ENCODE measurements at regions not wholly inside any gene's neighbourhood (a gene's known extent, or its start where the extent isn't known, plus 50 kb on each side); places are given as distances from the start of the nearest gene placed in this dataset.
"Not testable (repeated sequence)": the region's sequence is repeated elsewhere in the genome, so short reads cannot be mapped to it uniquely, and the experiment has no call there.

DNA sequence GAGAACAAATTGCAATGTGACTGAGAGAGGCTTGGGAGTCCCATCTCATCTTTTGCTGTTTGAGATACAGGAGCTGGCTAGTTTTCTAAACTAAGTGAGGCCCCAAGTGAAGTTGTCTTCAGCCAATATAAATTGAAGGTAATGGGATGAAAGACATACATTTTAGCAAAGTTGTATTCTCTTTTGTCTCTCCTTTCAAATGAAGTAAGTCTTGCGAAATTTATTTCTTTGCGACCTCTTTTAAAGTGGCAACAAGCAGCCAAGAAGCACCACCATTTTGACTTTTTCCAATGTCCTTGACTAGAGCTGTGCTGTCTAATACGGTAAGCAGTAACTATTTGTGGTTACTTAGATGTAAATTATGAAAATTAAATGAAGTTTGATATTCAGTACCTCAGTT is 385.7 kb downstream of the USP25 start:
- TF ChIP-seq POLR2A (IDR thresholded peaks at IDR 0.05; ENCODE audit: low read depth, low read length) (no peak), SPI1 (IDR thresholded peaks at IDR 0.05; ENCODE audit: low read depth, low read length) (no peak), POLR2AphosphoS5 (IDR thresholded peaks at IDR 0.05; ENCODE audit: low read depth, low read length) (no peak), POU2F2 (IDR thresholded peaks at IDR 0.05; ENCODE audit: low read depth, low read length) (no peak), TAF1 (IDR thresholded peaks at IDR 0.05; ENCODE audit: low read depth, low read length) (no peak), PAX5 (IDR thresholded peaks at IDR 0.05; ENCODE audit: insufficient read depth, low read length, severe bottlenecking) (no peak)
- no peak for FAIRE-seq
- DNase-seq (ENCODE audit: insufficient read length, low spot score): no peak

GRCh38 chr21:16116069-16116468 is 386.3 kb downstream of the USP25 start:
- TF ChIP-seq POLR2A (IDR thresholded peaks at IDR 0.05; ENCODE audit: low read depth, low read length): no peak
- no peak for TF ChIP-seq SPI1 (IDR thresholded peaks at IDR 0.05; ENCODE audit: low read depth, low read length)
- TF ChIP-seq PAX5 (IDR thresholded peaks at IDR 0.05; ENCODE audit: insufficient read depth, low read length, severe bottlenecking): no peak
- no peak for TF ChIP-seq TAF1 (IDR thresholded peaks at IDR 0.05; ENCODE audit: low read depth, low read length)
- TF ChIP-seq POLR2AphosphoS5 (IDR thresholded peaks at IDR 0.05; ENCODE audit: low read depth, low read length): no peak
- no peak for FAIRE-seq
- DNase-seq (ENCODE audit: insufficient read length, low spot score): no peak

DNA sequence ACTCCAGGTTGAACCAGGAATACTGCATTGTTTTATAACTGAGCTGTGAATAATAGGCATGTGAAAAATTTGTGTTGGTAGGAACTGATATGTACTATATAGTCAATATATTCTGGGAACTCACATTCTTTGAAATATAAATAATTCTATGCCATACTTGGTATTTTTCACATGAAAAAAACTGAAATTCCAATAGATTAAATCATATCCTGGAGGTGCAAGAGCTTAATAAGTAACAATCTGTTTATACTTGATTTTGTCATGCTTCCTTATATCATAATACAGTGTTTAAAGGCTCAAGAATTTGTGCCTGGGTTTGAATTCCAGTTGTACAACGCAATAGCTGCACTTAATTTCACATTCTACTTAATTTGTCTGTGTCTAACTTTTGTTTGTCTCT is 387.0 kb downstream of the USP25 start:
- DNase-seq (ENCODE audit: insufficient read length, low spot score) (no peak), FAIRE-seq (no peak)
- TF ChIP-seq POLR2AphosphoS5 (IDR thresholded peaks at IDR 0.05; ENCODE audit: low read depth, low read length): no peak
- TF ChIP-seq TAF1 (IDR thresholded peaks at IDR 0.05; ENCODE audit: low read depth, low read length): no peak
- no peak for TF ChIP-seq PAX5 (IDR thresholded peaks at IDR 0.05; ENCODE audit: insufficient read depth, low read length, severe bottlenecking)
- no peak for TF ChIP-seq SPI1 (IDR thresholded peaks at IDR 0.05; ENCODE audit: low read depth, low read length)
- no peak for TF ChIP-seq POLR2A (IDR thresholded peaks at IDR 0.05; ENCODE audit: low read depth, low read length)
- no peak for TF ChIP-seq POU2F2 (IDR thresholded peaks at IDR 0.05; ENCODE audit: low read depth, low read length)

GRCh38 chr21:16117331-16117730 is 387.5 kb downstream of the USP25 start:
- DNase-seq (ENCODE audit: insufficient read length, low spot score) (no peak), FAIRE-seq (no peak)
- TF ChIP-seq POLR2AphosphoS5 (IDR thresholded peaks at IDR 0.05; ENCODE audit: low read depth, low read length): no peak
- no peak for TF ChIP-seq POLR2A (IDR thresholded peaks at IDR 0.05; ENCODE audit: low read depth, low read length)
- no peak for TF ChIP-seq TAF1 (IDR thresholded peaks at IDR 0.05; ENCODE audit: low read depth, low read length)
- no peak for TF ChIP-seq PAX5 (IDR thresholded peaks at IDR 0.05; ENCODE audit: insufficient read depth, low read length, severe bottlenecking)
- TF ChIP-seq SPI1 (IDR thresholded peaks at IDR 0.05; ENCODE audit: low read depth, low read length): no peak
- no peak for TF ChIP-seq POU2F2 (IDR thresholded peaks at IDR 0.05; ENCODE audit: low read depth, low read length)

DNA sequence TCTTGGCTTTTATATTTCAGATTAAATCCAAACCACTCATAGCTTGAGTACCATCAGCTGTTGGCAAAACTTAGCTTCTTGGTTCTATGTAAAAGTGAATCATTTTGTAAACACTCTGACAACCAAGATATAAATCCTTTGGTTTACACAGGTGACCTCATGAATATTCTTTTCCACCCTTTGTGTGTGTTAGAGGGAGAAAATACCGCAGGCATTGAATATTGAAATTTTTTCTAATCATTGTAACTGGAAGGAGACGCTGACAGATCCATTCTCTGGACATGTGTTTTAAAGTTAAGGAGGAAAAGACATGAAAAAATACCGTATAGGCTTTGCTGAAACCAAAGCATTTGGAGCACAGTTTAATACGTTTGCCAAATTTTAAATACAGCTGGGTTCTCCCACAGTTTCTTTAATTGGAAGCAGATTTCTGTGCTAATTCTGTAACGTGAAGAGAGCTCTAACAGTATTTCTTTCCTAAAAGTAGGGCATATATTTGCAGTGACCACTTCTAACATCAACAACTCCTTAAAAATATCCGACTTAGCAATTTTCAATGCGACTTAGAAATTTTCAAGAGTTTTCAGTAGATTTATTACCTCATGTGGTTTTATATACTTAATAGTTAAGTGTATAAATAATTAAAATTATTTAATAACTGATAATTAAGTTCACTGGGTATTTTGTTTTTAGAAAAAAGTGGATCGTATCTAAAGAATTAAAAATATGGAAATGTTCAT is 388.2 kb downstream of the USP25 start:
- DNase-seq (ENCODE audit: insufficient read length, low spot score) (no peak), FAIRE-seq (no peak)
- no peak for TF ChIP-seq POU2F2 (IDR thresholded peaks at IDR 0.05; ENCODE audit: low read depth, low read length)
- no peak for TF ChIP-seq TAF1 (IDR thresholded peaks at IDR 0.05; ENCODE audit: low read depth, low read length)
- TF ChIP-seq SPI1 (IDR thresholded peaks at IDR 0.05; ENCODE audit: low read depth, low read length): no peak
- no peak for TF ChIP-seq POLR2AphosphoS5 (IDR thresholded peaks at IDR 0.05; ENCODE audit: low read depth, low read length)
- TF ChIP-seq PAX5 (IDR thresholded peaks at IDR 0.05; ENCODE audit: insufficient read depth, low read length, severe bottlenecking): no peak
- no peak for TF ChIP-seq POLR2A (IDR thresholded peaks at IDR 0.05; ENCODE audit: low read depth, low read length)

- TF ChIP-seq POLR2AphosphoS5 (IDR thresholded peaks at IDR 0.05; ENCODE audit: low read depth, low read length) (no peak), POU2F2 (IDR thresholded peaks at IDR 0.05; ENCODE audit: low read depth, low read length) (no peak), SPI1 (IDR thresholded peaks at IDR 0.05; ENCODE audit: low read depth, low read length) (no peak), TAF1 (IDR thresholded peaks at IDR 0.05; ENCODE audit: low read depth, low read length) (no peak), POLR2A (IDR thresholded peaks at IDR 0.05; ENCODE audit: low read depth, low read length) (no peak), PAX5 (IDR thresholded peaks at IDR 0.05; ENCODE audit: insufficient read depth, low read length, severe bottlenecking) (no peak)
- DNase-seq (ENCODE audit: insufficient read length, low spot score): no peak
- FAIRE-seq: no peak
Measured at GRCh38 chr21:16124378-16125138, 394.8 kb downstream of the USP25 start.

DNA sequence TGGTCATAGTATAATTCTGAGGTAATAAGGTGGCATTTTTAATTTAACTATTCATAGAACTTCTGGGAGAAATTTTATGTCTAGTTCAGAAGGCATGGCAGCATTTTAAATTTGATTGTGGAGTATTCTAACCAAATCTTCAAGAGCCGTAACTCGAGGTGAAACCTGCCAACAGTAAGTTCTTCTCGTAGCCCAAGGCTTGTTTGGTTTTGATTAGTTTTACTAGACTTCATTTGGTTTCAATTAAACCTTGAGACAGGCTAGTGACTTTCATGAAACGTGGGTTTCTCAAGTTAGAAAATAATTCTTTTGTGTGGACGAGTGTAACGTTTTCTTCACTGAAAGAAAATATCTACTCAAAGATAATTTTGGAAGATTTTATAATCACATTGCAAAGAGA is 395.5 kb downstream of the USP25 start:
- FAIRE-seq (no peak), DNase-seq (ENCODE audit: insufficient read length, low spot score) (no peak)
- no peak for TF ChIP-seq TAF1 (IDR thresholded peaks at IDR 0.05; ENCODE audit: low read depth, low read length)
- no peak for TF ChIP-seq POU2F2 (IDR thresholded peaks at IDR 0.05; ENCODE audit: low read depth, low read length)
- TF ChIP-seq POLR2A (IDR thresholded peaks at IDR 0.05; ENCODE audit: low read depth, low read length): no peak
- no peak for TF ChIP-seq PAX5 (IDR thresholded peaks at IDR 0.05; ENCODE audit: insufficient read depth, low read length, severe bottlenecking)
- TF ChIP-seq SPI1 (IDR thresholded peaks at IDR 0.05; ENCODE audit: low read depth, low read length): no peak
- TF ChIP-seq POLR2AphosphoS5 (IDR thresholded peaks at IDR 0.05; ENCODE audit: low read depth, low read length): no peak

GRCh38 chr21:16132453-16132852 is 402.7 kb downstream of the USP25 start:
- not testable (repeated sequence) for DNase-seq (ENCODE audit: insufficient read length, low spot score); FAIRE-seq

GRCh38 chr21:16133248-16133647 is 403.5 kb downstream of the USP25 start:
- FAIRE-seq (no peak), DNase-seq (ENCODE audit: insufficient read length, low spot score) (no peak)

More at GRCh38 chr21:16133248-16133647, 403.5 kb downstream of the USP25 start:
- TF ChIP-seq POLR2A (IDR thresholded peaks at IDR 0.05; ENCODE audit: low read depth, low read length) (no peak), PAX5 (IDR thresholded peaks at IDR 0.05; ENCODE audit: insufficient read depth, low read length, severe bottlenecking) (no peak), POU2F2 (IDR thresholded peaks at IDR 0.05; ENCODE audit: low read depth, low read length) (no peak), TAF1 (IDR thresholded peaks at IDR 0.05; ENCODE audit: low read depth, low read length) (no peak), POLR2AphosphoS5 (IDR thresholded peaks at IDR 0.05; ENCODE audit: low read depth, low read length) (no peak), SPI1 (IDR thresholded peaks at IDR 0.05; ENCODE audit: low read depth, low read length) (no peak)
